Suppressor macrophage (primary cell): ENCODE measurements at regions not wholly inside any gene's neighbourhood (a gene's known extent, or its start where the extent isn't known, plus 50 kb on each side); places are given as distances from the start of the nearest gene placed in this dataset.
"Not testable (repeated sequence)": the region's sequence is repeated elsewhere in the genome, so short reads cannot be mapped to it uniquely, and the experiment has no call there.

Experiments used
- DNase-seq, 4 experiments: peaks; one replicate each; pipeline ENCODE4 v3.0.0-alpha.2; 2020 to 2022

DNA sequence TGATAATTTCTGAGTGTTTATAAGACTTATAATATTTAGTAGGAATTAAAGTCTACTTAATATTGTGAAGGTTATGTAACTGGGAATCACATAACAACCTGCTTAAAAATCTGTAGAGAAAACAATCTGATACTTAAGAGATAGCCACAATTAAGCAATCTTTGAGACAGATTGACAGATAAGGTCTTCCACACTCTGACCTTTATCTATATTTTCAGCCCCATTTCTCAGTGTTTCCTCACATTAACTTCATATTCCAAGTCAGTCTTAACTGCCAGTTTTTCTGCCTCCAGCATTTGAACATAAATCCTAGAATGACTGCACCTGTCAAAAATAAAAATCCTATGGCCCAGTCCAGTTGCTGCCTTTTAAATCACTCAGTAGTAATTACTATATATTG lies 423.2 kb downstream of the PYDC2 start:
- no peak for DNase-seq

DNA sequence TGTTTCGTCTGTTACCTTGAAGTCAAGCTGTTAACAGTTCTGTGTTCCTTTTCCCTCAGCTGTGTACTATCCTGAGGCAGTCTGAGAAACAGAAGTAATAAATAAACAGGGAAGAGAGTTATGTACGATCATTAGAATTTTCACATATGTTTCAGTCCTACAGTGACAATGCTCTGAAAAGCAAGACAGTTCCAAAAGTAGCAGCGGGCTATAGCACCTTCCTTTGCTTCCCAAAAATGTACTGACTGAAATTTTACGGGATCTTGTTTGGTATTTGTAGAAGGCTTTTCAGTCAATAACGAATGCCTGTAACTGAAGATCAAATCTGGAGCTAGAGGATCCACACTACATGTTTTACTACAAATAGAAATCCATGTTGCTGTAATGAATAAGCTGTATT lies 428.1 kb downstream of the PYDC2 start:
- DNase-seq, result no peak

DNA sequence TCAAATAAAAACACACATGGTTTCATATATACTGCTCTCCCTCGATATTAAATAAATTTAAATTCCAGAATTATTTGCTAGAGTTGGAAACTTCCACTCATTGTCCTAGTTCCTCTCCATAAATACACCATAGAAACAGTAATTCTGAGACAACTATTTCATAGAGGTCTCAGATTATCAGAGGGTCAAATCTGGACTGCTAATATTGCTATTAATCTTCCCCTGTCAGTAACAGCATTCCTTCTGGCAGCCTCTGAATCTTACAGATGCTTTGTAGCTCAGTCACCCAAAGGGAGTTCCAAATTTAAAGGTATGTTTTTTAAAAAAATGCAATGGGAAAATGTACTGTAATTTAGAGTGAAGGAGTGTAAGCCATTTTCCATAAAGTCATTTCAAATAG lies 428.8 kb downstream of the PYDC2 start:
- no peak for DNase-seq

DNA sequence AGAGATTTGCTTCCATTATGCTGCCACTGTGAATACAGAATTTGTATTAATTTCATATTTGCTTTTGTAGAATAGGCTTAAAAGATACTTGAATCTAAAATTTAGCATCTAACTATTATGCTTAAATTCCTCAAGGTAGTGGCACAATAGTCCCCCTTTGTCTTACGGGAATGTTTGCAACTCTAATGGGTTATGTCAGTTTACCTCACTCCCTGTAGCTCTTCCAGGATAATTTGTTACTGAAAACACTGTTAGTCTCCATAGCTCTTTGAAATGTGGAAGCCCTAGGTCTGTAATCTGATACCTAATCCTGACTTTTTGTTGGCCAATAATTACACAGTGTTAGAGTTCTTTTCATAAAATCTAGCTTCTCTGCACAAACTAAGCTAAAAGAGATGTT lies 433.4 kb downstream of the PYDC2 start:
- DNase-seq, result no peak

DNA sequence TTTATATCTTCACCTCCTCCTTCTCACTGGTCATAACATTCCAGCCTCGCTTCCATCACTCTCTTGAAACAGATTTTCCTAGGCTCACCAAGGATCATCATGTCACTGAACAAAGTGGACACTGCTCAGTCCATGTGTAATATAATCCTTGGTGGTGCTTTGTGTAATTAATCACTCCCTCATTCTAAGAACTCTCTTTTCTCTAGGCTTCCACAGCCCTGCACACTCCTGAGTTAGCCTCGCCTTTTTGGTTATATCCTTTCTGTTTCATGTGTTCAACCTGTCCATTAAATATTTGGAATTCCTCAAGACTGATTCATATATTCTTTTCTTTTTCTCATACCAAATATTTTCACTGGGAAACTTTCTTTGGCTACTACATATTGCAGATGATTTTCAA lies 440.8 kb downstream of the PYDC2 start:
- no peak for DNase-seq

DNA sequence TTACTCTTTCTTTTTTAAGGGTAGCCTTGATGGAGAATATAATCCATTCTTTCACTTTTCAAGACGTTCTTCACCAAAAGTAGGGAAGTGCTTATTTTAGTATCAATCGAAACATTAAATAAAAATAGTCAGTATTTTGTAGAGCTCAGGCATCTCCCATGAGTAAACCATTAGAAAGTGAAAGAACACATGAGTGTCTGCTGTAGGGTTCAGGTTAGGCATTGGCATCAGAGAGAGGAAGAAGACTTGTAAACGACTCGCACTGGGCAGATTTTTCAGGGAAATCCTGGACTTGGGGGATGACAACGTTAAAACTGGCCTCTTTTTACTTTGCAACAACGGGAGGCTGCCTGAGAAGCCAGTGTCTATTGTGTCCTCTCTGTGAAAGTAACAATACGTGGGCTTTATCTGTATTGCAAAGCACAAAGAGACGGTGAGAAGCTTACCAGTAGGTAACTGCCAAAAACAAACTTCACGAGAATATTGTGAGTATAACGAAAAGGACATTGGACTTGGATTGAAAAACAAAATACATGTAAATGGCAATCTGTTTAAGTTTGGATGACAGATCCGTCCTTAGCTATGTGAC lies 451.7 kb downstream of the PYDC2 start:
- no peak for DNase-seq

DNA sequence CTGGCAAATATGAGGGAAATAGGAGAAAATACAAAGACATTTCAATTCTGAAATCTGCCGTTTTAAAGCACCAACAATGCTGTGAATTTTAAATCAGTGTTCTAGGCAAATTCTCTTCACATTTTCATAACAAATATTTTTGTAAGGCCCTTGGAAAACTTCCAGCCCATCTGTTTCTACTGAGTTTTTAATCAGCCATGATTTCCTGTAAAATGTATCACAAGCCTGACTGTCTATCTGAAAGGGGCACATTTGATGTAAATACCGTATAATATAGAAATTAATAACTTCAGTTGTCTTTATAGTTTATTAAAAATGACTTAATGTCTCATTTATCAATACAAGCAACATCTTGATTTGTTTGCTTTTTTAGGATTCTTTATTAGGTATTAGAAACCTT lies 454.7 kb downstream of the PYDC2 start:
- DNase-seq, result no peak

DNA sequence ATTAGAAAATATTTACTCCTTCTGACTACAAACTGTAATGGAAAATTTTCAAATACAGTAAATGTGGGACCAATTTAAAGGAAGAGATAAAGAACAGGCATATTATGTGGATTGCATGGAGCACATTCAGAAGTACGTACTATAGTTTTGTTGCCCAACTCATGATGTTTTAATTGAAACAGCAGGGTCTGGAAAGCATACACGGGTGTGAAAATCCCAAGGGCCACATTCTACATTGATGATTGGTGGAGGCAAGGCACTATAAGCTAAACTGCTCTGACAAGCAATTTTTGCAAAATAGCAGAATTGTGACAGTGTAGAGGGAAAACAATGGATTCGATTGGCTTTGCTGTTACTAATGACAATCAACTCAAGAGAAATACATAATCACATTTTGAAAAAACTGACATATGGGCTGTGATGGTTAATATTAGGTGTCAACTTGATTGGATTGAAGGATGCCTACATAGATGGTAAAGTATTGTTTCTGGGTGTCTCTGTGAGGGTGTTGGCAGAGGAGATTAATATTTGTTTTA lies 458.6 kb downstream of the PYDC2 start:
- DNase-seq, result no peak

DNA sequence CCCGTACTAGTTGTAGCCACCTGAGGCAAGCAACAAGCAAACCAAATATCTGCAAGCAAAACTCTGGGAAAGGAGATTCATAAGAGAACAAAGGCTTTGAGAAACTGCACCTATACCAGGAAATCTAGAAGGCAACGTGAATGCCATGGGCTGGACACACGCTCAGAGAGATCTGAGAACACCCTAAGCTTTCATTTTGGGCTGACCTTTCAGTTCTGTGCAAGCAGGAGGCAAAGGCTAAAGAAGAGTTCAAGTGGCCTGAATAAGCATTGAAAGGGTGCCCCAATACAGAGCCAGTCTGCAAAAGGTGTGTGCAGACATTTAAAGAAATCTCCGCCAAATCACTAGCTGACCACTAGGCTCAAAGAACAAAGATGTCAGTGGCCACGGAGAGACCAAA lies 461.6 kb downstream of the PYDC2 start:
- DNase-seq, result no peak

DNA sequence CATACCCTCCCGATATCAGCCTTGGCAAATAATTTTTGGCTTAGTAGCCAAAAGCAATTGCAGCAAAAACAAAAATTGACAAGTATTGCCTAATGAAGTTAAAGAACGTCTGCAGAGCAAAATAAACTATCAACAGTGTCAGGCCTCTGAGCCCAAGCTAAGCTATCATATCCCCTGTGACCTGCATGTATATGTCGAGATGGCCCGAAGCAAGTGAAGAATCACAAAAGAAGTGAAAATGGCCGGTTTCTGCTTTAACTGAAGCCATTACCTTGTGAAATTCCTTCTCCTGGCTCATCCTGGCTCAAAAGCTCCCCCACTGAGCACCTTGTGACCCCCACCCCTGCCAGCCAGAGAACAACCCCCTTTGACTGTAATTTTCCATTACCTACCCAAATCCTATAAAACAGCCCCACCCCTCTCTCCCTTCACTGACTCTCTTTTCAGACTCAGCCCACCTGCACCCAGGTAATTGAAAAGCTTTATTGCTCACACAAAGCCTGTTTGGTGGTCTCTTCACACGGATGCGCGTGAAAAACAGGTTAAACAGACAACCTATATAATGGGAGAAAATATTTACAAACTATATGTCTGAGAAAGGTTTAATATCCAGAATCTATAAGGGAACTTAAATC lies 466.3 kb downstream of the PYDC2 start:
- DNase-seq, result not testable (repeated sequence)

DNA sequence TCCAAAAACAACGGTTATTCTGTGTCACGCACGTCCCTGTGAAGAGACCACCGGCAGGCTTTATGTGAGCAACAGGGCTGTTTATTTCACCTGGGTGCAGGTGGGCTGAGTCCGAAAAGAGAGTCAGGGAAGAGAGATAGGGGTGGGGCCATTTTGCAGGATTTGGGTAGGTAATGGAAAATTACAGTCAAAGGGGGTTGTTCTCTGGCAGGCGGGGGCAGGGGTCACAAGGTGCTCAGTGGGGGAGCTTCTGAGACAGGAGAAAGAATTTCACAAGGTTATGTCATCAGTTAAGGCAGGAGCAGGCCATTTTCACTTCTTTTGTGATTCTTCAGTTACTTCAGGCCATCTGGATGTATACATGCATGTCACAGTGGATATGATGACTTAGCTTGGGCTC lies 467.0 kb downstream of the PYDC2 start:
- DNase-seq, result not testable (repeated sequence)

DNA sequence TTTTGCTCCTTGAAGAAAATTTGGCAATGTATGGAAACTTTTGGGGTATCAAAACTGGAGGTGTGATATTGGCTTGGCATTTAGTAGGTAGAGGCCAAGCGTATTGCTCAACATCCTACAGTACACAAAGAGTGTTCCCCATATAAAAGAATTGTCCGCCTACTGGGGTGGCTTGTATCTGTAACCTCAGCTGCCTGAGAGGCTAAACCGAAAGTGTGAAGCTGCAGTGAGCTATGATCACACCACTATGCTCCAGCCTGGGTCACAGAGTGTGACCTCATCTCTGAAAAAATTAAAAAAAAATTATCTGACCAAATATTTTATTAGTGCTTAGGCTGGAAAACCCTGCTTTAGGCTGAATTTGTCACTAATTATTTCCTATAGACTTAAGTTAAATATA lies 483.9 kb downstream of the PYDC2 start:
- DNase-seq, result no peak

DNA sequence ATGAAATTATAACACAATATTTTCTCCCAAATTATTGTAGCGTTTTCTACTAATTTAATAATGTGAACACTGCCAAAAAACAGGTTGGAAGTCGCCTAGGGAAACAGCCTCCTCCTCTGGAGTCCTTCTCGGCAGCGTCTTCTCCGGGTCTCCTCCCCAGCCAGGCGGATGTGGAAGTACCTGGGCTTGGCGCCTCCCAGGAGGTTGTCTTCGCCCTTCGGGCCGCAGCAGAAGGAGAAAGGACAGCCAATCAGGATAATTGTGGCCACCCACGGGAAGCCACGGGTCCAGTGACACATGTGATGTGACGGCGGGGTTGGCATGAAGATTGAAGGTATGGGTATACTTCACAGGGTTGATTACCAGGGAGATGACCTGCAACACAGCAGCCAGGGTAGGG lies 491.2 kb downstream of the PYDC2 start:
- DNase-seq, result no peak

DNA sequence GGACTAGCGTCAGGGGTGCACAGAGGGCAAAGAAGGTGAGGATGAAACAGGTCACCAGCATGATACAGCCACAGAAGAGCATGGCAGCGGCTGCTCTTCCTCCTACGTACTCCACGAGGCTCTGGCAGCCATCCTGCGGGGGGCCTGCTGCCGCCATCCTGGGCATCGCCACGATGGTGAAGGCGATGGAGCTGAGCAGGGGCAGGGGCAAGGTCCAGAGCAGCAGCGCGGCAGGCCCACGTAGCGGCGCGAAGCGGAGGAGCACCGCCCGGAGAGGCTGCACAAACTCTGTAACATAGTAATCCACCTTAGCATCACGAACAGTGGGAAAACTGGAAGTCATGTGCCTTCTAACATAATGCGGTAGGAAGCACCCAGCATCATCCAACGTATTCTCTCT lies 491.6 kb downstream of the PYDC2 start:
- DNase-seq, result no peak

DNA sequence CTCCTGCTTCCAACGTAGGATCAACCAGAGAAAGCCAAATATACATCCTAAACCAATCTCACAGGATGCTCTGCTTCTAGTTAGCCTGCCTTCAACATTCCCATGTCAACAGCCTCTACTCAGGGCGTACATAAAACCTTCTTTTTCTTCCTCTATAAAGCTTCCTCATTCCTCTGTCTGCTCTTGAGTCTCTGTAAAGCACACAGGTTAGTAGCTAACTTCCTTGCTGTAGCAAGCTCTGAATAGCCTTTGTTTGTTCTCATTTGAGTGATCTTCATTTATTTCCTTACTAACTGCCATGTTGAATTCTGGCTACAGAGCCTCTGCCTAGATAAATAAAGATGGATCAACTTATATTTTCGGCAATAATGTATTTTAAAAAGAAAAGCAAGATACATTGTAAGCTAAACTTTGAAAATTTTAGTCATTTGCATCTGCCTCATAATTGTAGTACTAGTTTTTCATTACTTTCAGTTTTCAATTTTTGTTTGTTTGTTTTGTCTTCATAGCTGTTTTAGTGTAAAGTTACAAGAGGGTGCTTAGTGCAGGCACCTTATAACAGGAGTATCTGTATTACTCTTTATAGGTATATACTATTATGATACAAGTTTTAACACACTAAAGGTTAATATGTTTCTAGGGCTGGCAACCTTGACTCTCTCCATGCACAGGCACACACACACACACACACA lies 498.2 kb downstream of the PYDC2 start:
- no peak for DNase-seq

DNA sequence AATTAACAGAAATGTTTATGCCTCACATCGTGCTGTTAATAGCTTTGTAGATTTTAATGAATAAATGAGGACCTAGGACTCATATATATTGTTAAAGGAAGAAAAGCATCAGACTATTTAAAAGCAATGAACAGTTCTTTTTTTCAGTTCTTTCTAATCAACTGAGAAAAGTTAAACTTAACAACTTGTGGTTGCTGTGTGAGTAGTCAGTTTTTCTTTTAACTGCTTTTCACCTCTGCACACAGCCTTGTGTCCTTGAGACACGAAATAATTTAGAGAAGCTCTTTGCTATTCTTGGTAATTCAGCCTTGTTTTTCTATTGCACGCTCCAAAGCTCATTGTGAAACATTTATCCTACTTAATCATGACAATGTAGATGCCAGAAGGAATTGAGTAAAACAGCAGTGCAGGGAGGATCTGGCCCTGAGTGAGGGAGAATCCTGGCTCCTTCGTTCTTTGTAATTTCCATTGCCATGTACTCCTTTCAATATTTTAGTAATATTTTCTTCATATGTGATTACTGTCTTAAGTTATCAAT lies 499.0 kb downstream of the PYDC2 start:
- no peak for DNase-seq

DNA sequence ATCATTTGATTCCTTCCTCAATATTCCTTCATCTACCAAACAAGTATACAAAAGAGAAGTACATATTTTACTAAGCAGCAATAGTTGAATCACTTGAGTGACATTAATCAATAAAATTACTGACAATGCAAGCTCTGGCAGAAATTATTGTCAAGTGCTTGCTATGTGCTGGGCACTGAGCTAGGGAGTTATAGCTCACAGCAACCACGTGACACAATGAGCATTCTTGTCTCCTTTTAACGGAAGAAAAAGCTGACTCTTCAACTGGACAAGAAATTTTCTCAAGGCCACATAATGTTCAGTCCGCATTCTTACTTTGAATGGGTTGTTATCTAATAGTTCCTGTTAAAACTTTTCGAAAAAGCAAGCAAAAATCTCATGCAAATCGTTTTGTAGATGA lies 500.1 kb downstream of the PYDC2 start:
- DNase-seq, result no peak

DNA sequence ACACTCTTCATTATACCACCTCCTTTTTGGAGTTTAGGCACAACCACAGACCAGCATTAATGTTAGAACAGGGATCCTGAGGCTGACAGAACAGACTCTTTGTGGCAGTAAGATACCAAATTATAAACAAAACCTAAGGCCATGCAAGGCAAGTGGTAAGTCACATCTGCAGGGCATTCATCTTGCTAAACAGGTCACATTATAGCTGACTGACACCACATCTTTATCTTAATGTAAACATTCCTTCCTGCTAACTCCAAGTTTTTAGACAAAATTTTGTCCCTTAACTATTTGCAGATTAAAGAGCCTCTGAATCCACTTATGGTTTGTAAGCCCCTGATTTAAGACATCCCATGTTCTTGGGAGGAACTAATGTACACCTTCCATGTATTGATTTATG lies 500.6 kb downstream of the PYDC2 start:
- DNase-seq, result no peak

DNA sequence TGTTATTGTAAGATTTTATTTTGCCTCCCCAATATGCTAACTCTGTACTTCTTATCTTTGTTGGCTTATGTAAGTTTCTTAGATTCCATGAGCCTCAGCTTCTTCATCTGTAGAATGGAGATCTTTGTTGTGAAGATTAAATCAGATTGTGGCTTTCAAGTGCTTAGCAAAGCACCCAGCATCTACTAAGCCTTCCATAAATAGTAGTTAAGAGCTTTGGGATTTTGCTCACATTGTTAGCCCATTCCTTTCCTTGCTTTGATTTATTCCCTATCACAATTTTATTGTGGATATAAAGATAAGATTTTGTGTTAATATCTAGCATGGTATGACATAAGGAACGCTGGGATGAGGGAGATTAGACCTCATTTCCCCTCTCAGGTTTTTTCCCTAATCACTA lies 501.4 kb downstream of the PYDC2 start:
- no peak for DNase-seq

DNA sequence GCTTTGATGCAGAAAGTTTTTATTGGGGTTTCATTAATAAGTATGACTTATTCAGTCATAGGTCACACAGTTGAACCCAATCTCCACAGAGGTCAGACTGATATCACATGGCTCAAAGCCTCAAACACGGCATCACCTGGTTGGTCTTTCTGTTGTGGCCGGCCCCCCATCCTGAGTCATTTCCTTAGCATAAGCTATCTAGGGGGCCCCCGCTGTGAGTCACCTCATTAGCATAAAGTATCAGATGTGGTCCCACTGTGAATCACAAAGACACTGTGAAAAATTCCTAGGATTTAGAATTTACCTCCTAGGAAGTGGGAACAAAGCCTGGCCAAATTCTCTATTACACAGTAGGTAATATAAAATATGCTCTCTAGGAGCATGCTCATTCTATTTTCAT lies 502.2 kb downstream of the PYDC2 start:
- no peak for DNase-seq

DNA sequence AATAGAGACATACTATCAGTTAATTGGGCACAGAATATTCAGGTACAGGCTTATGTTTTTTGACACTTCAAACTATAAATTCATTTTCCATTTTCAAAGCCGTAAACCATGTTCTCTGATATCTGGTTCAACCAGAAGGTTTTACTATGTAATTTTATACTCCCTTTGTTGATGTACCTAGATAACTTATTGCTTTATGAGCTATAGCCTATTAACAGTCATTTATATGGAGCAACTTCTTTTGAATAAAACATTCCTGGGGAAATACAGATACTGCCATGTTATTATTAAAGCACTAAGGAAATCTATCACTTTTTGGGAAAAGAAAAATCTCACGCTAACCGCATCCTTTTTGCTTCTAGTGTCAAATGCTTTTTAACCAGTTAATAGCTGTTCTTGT lies 505.6 kb downstream of the PYDC2 start:
- DNase-seq, result no peak

DNA sequence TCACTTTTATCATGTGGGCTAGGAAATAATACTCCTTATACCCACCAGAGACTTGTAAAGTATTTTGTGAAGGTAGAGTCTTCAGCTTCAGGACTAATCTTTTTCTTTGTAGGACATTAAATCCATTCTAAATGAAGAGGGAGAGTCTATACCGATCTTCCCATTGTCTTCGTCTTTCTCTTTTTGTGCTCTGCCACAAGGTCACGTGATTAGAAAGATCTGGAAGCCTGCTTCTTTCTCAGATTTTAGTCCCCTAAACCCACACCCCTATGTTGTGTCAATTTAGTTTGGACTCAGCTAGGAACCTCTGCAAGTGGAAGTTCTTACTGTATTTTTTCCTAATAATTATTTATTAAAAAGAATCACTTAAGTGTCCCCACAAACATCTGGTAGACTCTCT lies 507.3 kb downstream of the PYDC2 start:
- DNase-seq, result no peak

DNA sequence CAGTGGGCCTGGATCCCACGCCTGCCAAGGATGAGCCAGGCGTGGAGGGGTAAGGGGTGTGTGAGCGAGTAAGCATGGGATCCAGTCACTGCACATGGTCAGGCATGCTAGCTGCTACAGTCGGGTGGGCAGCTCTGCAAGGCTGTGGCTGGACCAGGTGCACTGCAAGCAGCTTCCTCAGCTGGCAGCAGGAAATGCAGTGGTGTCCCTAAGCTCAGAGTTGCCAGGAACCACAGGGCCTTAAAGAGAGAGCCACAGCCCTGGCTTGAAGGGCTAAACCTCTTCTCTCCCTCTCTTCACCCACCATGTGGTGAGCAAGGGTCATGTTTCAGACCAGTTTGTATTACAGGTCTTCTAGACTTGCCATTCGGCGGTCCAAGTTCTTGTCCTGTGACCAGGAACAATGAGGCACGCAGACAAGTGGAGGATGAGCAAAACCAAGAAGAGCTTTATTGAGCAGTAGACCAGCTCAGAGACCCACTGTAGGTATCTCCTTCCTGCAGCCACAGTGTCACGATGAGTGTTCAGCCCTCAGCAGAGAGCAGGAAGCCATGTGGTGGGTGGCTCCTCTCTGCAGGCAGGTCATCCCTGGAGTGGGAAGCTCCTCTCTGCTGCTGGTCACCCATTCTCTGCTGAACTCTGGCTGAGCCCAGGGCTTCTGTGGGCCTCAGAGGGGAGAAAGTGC lies 511.9 kb downstream of the PYDC2 start:
- no peak for DNase-seq
